ENCODE measurements at regions not wholly inside any gene's neighbourhood (a gene's known extent, or its start where the extent isn't known, plus 50 kb on each side); places are given as distances from the start of the nearest gene placed in this dataset.

DNA sequence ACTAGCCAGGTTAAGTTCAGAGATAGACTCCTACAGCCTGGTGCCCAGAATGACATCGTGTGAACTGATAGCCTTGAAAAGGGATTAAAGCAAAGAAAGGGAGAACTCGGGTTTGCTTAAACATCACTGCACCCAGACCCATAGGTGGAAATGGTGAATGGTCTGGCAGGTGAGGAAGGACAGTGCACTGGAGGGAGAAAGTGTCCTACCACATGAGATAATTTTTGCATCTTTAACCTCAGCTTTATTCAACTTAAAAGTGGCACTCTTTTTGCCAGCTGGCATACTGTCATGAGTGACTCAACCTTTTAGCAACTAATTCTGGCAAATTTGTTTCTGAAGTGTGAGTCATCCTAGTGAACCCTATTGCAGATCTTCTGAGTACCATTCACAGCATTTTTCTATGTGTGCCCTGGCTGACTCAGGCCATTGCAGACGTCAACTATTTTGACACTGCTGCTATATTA, 53.0 kb upstream of the DAPP1 start:
- intact Hi-C loops (cut with micrococcal nuclease): no loop called here
- TF ChIP-seq, protein P1, sequence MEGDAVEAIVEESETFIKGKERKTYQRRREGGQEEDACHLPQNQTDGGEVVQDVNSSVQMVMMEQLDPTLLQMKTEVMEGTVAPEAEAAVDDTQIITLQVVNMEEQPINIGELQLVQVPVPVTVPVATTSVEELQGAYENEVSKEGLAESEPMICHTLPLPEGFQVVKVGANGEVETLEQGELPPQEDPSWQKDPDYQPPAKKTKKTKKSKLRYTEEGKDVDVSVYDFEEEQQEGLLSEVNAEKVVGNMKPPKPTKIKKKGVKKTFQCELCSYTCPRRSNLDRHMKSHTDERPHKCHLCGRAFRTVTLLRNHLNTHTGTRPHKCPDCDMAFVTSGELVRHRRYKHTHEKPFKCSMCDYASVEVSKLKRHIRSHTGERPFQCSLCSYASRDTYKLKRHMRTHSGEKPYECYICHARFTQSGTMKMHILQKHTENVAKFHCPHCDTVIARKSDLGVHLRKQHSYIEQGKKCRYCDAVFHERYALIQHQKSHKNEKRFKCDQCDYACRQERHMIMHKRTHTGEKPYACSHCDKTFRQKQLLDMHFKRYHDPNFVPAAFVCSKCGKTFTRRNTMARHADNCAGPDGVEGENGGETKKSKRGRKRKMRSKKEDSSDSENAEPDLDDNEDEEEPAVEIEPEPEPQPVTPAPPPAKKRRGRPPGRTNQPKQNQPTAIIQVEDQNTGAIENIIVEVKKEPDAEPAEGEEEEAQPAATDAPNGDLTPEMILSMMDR (IDR thresholded peaks at IDR 0.05): no peak
- Mint-ChIP-seq H3K9me3 (peaks cover 6% of the 10 kb centered on the region), H3K36me3 (ENCODE audit: low read depth) (no peaks in the 10 kb centered on the region), H3K4me1 (no peaks in the 10 kb centered on the region), H3K27ac (no peak overlapping the region), H3K27me3 (peaks cover 13% of the 10 kb centered on the region), H3K4me3 (no peak overlapping the region)
- DNase-seq (no peak), ATAC-seq (ENCODE audit: low read depth) (no peak)
- ChIA-PET CTCF (no interaction called here), POLR2A (no interaction called here)

DNA sequence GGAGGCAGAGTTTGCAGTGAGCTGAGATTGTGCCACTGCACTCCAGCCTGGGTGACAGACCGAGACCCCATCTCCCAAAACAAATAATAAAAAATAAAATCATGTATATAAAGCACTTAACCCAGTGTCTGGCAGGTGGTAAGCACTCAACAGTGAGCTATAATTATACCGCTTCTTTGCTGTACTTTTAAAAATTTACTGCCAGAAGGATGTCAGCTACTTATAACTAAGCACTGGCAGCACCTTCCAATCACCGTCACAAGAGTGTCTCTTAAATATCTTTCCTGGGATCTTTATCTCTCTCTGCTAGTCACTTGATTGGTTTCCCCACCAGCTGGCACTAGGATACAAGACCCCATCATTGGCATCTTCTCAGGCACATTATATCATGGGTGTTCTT, 53.9 kb upstream of the DAPP1 start:
- ChIA-PET POLR2A (no interaction called here), CTCF (no interaction called here)
- peaks cover 6% of the 10 kb centered on the region for H3K9me3 Mint-ChIP-seq
- intact Hi-C loops (cut with micrococcal nuclease): no loop called here
- peaks cover 13% of the 10 kb centered on the region for H3K27me3 Mint-ChIP-seq
- H3K4me1 Mint-ChIP-seq: no peaks in the 10 kb centered on the region
- no peaks in the 10 kb centered on the region for H3K36me3 Mint-ChIP-seq (ENCODE audit: low read depth)
- H3K27ac Mint-ChIP-seq: no peak overlapping the region
- TF ChIP-seq, protein P1 (IDR thresholded peaks at IDR 0.05): no peak
- DNase-seq (no peak), ATAC-seq (ENCODE audit: low read depth) (no peak)
- no peak overlapping the region for H3K4me3 Mint-ChIP-seq

GRCh38 chr4:99759988-99760387, 56.6 kb upstream of the DAPP1 start:
- DNase-seq: no peak
- ChIA-PET POLR2A (no interaction called here), CTCF (no interaction called here)
- peaks cover 6% of the 10 kb centered on the region for H3K9me3 Mint-ChIP-seq
- ATAC-seq (ENCODE audit: low read depth): no peak
- intact Hi-C loops (cut with micrococcal nuclease): no loop called here
- H3K27me3 Mint-ChIP-seq: peaks cover 15% of the 10 kb centered on the region
- H3K27ac Mint-ChIP-seq: no peak overlapping the region
- no peak overlapping the region for H3K4me3 Mint-ChIP-seq
- TF ChIP-seq, protein P1 (IDR thresholded peaks at IDR 0.05): no peak
- H3K4me1 Mint-ChIP-seq: no peaks in the 10 kb centered on the region
- no peaks in the 10 kb centered on the region for H3K36me3 Mint-ChIP-seq (ENCODE audit: low read depth)

- POLR2A ChIA-PET: no interaction called here
- ATAC-seq (ENCODE audit: low read depth) (no peak), DNase-seq (no peak)
- CTCF ChIA-PET: no interaction called here
- no peak overlapping the region for H3K27ac Mint-ChIP-seq
- H3K27me3 Mint-ChIP-seq: peaks cover 15% of the 10 kb centered on the region
- intact Hi-C loops (cut with micrococcal nuclease): no loop called here
- TF ChIP-seq, protein P1 (IDR thresholded peaks at IDR 0.05): no peak
- no peak overlapping the region for H3K4me3 Mint-ChIP-seq
- H3K4me1 Mint-ChIP-seq: no peaks in the 10 kb centered on the region
- H3K36me3 Mint-ChIP-seq (ENCODE audit: low read depth): no peaks in the 10 kb centered on the region
- peaks cover 3% of the 10 kb centered on the region for H3K9me3 Mint-ChIP-seq
These were observed 57.2 kb upstream of the DAPP1 start for GRCh38 chr4:99759346-99759984.

DNA sequence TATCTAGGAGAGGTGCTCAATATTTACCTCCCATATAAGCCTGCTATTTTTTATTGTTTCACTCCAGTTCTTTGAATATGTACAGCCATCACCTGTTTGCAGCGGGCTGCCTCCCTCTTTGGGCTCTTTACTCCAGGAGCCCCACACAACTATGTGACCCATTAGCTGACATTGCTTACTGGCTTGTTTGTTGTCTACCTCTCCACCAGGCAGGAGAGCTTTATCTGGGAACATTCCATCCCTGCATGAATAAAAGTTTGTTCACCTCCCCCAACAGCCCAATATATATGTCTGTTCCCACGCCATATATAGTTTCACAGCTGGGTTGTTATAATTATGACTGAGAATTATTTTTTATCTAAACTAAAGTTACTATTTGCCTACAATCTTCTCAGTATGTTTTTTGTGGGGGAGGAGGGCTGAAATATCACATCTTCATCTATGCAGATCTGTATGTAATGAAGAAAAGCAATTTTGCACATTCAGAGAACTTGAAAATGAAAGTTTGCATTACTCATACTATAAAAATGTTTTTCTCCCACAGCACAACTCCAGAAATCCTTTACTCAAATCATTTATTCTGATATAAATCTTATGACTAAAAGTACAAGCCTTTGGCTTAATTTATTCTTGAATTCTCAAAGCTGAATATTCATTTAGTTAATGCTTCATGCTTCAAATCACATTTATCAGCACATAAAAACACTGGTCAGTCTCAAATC, 61.2 kb upstream of the DAPP1 start:
- Mint-ChIP-seq H3K27me3 (peaks cover 10% of the 10 kb centered on the region), H3K4me3 (no peak overlapping the region), H3K4me1 (no peaks in the 10 kb centered on the region), H3K27ac (no peak overlapping the region), H3K9me3 (no peaks in the 10 kb centered on the region), H3K36me3 (ENCODE audit: low read depth) (no peaks in the 10 kb centered on the region)
- CTCF ChIA-PET: no interaction called here
- TF ChIP-seq, protein P1 (IDR thresholded peaks at IDR 0.05): no peak
- no peak for ATAC-seq (ENCODE audit: low read depth)
- POLR2A ChIA-PET: no interaction called here
- no peak for DNase-seq
- intact Hi-C loops (cut with micrococcal nuclease): no loop called here
